H9 (cell line): ENCODE measurements at regions not wholly inside any gene's neighbourhood (a gene's known extent, or its start where the extent isn't known, plus 50 kb on each side); places are given as distances from the start of the nearest gene placed in this dataset.

ENCODE experiments used
- DNase-seq: peaks from one replicate; pipeline ENCODE4 v3.0.0-alpha.2; 2017
- H2AFZ ChIP-seq: one replicate; pipeline ENCODE4 v1.6.1; 2013; ENCODE audit warnings: mild to moderate bottlenecking, low read length, control low read depth, moderate library complexity
- H2AK5ac ChIP-seq: 2 replicates; pipeline ENCODE4 v1.6.1; 2013; ENCODE audit warnings: low read length, control low read depth, mixed read lengths; ENCODE audit not compliant: insufficient read length
- H2BK120ac ChIP-seq: one replicate; pipeline ENCODE4 v1.6.1; 2013; ENCODE audit warnings: low read depth, mild to moderate bottlenecking, low read length, control low read depth, inconsistent platforms; ENCODE audit not compliant: poor library complexity, severe bottlenecking
- H2BK12ac ChIP-seq: 2 replicates; pipeline ENCODE4 v1.6.1; 2013; ENCODE audit warnings: low read length, control low read depth, mixed read lengths, low read depth; ENCODE audit not compliant: insufficient read length
- H2BK15ac ChIP-seq: 2 replicates; pipeline ENCODE4 v1.6.1; 2013; ENCODE audit warnings: low read depth, low read length, control low read depth
- H2BK20ac ChIP-seq: one replicate; pipeline ENCODE4 v1.6.1; 2013; ENCODE audit warnings: low read depth, mild to moderate bottlenecking, low read length, control low read depth, inconsistent platforms; ENCODE audit not compliant: poor library complexity, severe bottlenecking
- H2BK5ac ChIP-seq: 2 replicates; pipeline ENCODE4 v1.6.1; 2013; ENCODE audit warnings: low read length, control low read depth, mixed read lengths; ENCODE audit not compliant: insufficient read length
- H3K14ac ChIP-seq: 2 replicates; pipeline ENCODE4 v1.6.1; 2013; ENCODE audit warnings: low read length, control low read depth; ENCODE audit not compliant: insufficient read depth
- H3K18ac ChIP-seq: 2 replicates; pipeline ENCODE4 v1.6.1; 2013; ENCODE audit warnings: low read depth, mild to moderate bottlenecking, mixed read lengths, low read length, control low read depth; ENCODE audit not compliant: insufficient read length
- H3K23ac ChIP-seq: 2 replicates; pipeline ENCODE4 v1.6.1; 2013; ENCODE audit warnings: low read length, control low read depth, mixed read lengths, low read depth; ENCODE audit not compliant: insufficient read length
- H3K23me2 ChIP-seq: 2 replicates; pipeline ENCODE4 v1.6.1; 2013; ENCODE audit warnings: low read depth, mild to moderate bottlenecking, mixed read lengths, low read length, control low read depth; ENCODE audit not compliant: insufficient read length, poor library complexity, severe bottlenecking
- H3K27ac ChIP-seq: 2 replicates; pipeline ENCODE4 v1.5.1; 2013; ENCODE audit warnings: low read length, control low read depth, mixed read lengths, low read depth; ENCODE audit not compliant: insufficient read length
- H3K27me3 ChIP-seq: 2 replicates; pipeline ENCODE4 v1.6.1; 2013; ENCODE audit warnings: low read length, control low read depth, inconsistent platforms; ENCODE audit not compliant: insufficient read depth
- H3K4ac ChIP-seq: 2 replicates; pipeline ENCODE4 v1.6.1; 2013; ENCODE audit warnings: low read depth, mild to moderate bottlenecking, control low read depth, inconsistent platforms, low read length, moderate library complexity
- H3K4me1 ChIP-seq: 2 replicates; pipeline ENCODE4 v1.6.1; 2013; ENCODE audit warnings: low read length, control low read depth, inconsistent platforms; ENCODE audit not compliant: insufficient read depth
- H3K4me2 ChIP-seq: 2 replicates; pipeline ENCODE4 v1.6.1; 2013; ENCODE audit warnings: low read length, control low read depth, mixed read lengths; ENCODE audit not compliant: insufficient read length, insufficient read depth
- H3K56ac ChIP-seq: 2 replicates; pipeline ENCODE4 v1.6.1; 2013; ENCODE audit warnings: low read depth, mild to moderate bottlenecking, mixed read lengths, low read length, control low read depth; ENCODE audit not compliant: insufficient read length
- H3K79me1 ChIP-seq: 2 replicates; pipeline ENCODE4 v1.6.1; 2013; ENCODE audit warnings: low read depth, mild to moderate bottlenecking, moderate library complexity, low read length, control low read depth, inconsistent platforms; ENCODE audit not compliant: insufficient read depth, poor library complexity, severe bottlenecking
- H3K79me2 ChIP-seq: 2 replicates; pipeline ENCODE4 v1.6.1; 2013; ENCODE audit warnings: low read length, control low read depth, inconsistent platforms; ENCODE audit not compliant: insufficient read depth
- H3K9ac ChIP-seq: 2 replicates; pipeline ENCODE4 v1.6.1; 2013; ENCODE audit warnings: low read length, control low read depth, mixed read lengths; ENCODE audit not compliant: insufficient read length; ENCODE audit errors: extremely low read depth
- H3K9me3 ChIP-seq: one replicate; pipeline ENCODE4 v1.6.1; 2013; ENCODE audit warnings: low read depth, low read length, inconsistent platforms; ENCODE audit not compliant: control insufficient read depth
- H3T11ph ChIP-seq: one replicate; pipeline ENCODE4 v1.6.1; 2013; ENCODE audit warnings: mild to moderate bottlenecking, low read length, control low read depth, inconsistent platforms
- H4K20me1 ChIP-seq: one replicate; pipeline ENCODE4 v1.6.1; 2013; ENCODE audit not compliant: control insufficient read depth, insufficient read length, insufficient read depth
- H4K5ac ChIP-seq: 2 replicates; pipeline ENCODE4 v1.6.1; 2013; ENCODE audit warnings: low read depth, mild to moderate bottlenecking, mixed read lengths, low read length, control low read depth; ENCODE audit not compliant: insufficient read length
- H4K8ac ChIP-seq: replicated peaks from 2 replicates; pipeline ENCODE4 v1.6.1; 2013; ENCODE audit warnings: low read length, control low read depth, mixed read lengths, low read depth; ENCODE audit not compliant: insufficient read length
- H4K91ac ChIP-seq: 2 replicates; pipeline ENCODE4 v1.6.1; 2013; ENCODE audit warnings: low read depth, mild to moderate bottlenecking, moderate library complexity, mixed read lengths, low read length, control low read depth; ENCODE audit not compliant: insufficient read length
- H3K27ac Mint-ChIP-seq, 3 experiments: 2 replicates in 2 of 3; 3 replicates in 1 of 3; pipeline ENCODE4 v1.8.0; 2020 to 2021; ENCODE audit warnings: mixed read lengths in 3 of 3, mild to moderate bottlenecking in 1 of 3, moderate library complexity in 1 of 3
- H3K27me3 Mint-ChIP-seq: 2 replicates; pipeline ENCODE4 v1.8.0; 2021; ENCODE audit warnings: low read depth, mild to moderate bottlenecking, moderate library complexity, mixed read lengths
- H3K36me3 Mint-ChIP-seq, 3 experiments: 2 replicates in 2 of 3; 3 replicates in 1 of 3; pipeline ENCODE4 v1.8.0; 2020 to 2021; ENCODE audit warnings: low read depth in 3 of 3, mixed read lengths in 3 of 3; ENCODE audit not compliant: insufficient read depth in 1 of 3
- H3K4me1 Mint-ChIP-seq, 2 experiments: 2 replicates each; pipeline ENCODE4 v1.8.0; 2020; ENCODE audit warnings: mixed read lengths in 2 of 2
- H3K4me3 Mint-ChIP-seq, 2 experiments: 2 replicates in 1 of 2; 3 replicates in 1 of 2; pipeline ENCODE4 v1.8.0; 2020 to 2021; ENCODE audit warnings: mild to moderate bottlenecking in 2 of 2, mixed read lengths in 2 of 2, moderate library complexity in 1 of 2
- H3K9me3 Mint-ChIP-seq, 2 experiments: 2 replicates in 1 of 2; 3 replicates in 1 of 2; pipeline ENCODE4 v1.8.0; 2020; ENCODE audit warnings: mild to moderate bottlenecking in 2 of 2, mixed read lengths in 2 of 2, moderate library complexity in 1 of 2
- WGBS: extraction: QIAGEN DNeasy Blood & Tissue Kit; methylation state at CpG from one replicate; pipeline ENCODE4 v1.1.7; 2013; ENCODE audit warnings: missing lambda C conversion rate, low lambda C conversion rate, mixed read lengths; ENCODE audit not compliant: insufficient read length; ENCODE audit errors: extremely low coverage; 5-methylcytosine and 5-hydroxymethylcytosine counted together
- TF ChIP-seq, protein P1 (sequence below): fragments of 200-600 bp; sonication (generic); conservative IDR thresholded peaks from 3 replicates; pipeline ENCODE4 v1.8.0; 2021; ENCODE audit warnings: antibody characterized with exemption, mild to moderate bottlenecking

DNA sequence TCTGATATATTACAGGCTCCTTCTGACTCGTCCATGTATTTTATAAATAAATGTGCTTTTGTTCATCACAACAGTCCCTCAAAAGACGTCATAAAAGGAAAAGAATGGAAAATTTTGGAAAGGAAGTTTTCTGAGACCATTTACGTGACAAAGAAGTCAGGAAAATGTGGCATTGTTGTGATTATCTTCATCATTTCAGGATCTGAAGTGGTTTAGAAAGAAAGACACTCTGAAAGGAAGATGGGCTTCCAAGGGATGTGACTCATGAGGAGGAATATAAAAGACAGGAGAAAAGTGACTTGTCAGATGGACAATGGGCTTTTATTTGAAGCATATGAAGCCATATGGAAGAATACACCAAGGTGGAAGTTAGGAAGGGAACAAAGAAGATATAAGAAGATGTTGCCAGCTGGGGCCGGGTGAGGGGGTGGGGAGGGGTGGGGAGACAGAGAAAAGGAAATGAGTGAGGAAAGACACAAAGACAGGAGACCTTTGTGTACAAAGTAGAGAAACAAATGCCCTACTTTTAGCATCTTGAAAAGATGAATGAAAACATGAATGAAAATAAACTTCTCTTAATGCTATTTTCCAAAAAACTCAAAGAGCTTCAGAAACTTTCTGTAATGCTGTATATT is 190.3 kb upstream of the PREP start:
- Histone ChIP-seq H2BK5ac (no peak overlapping the region), H4K5ac (no peak overlapping the region), H3K27ac (no peak overlapping the region), H3K79me1 (no peaks in the 10 kb centered on the region), H2BK120ac (no peak overlapping the region), H2BK20ac (no peak overlapping the region), H3K18ac (no peak overlapping the region), H2AFZ (no peak overlapping the region), H4K91ac (no peak overlapping the region), H2AK5ac (no peak overlapping the region), H3K27me3 (no peaks in the 10 kb centered on the region), H4K8ac (no peak overlapping the region), H3K4ac (no peak overlapping the region), H3K23me2 (no peaks in the 10 kb centered on the region), H4K20me1 (no peaks in the 10 kb centered on the region), H3K79me2 (no peaks in the 10 kb centered on the region), H2BK12ac (no peak overlapping the region), H3K9me3 (no peaks in the 10 kb centered on the region), H2BK15ac (no peak overlapping the region), H3K23ac (no peak overlapping the region), H3K14ac (no peak overlapping the region), H3K4me1 (peaks cover 3% of the 10 kb centered on the region; the same call in 1 of the 2 replicates), H3K9ac (no peak overlapping the region), H3K56ac (no peak overlapping the region), H3K4me2 (no peak overlapping the region), H3T11ph (no peak overlapping the region)
- H3K9me3 Mint-ChIP-seq: no peaks in the 10 kb centered on the region
- no peak overlapping the region for H3K4me3 Mint-ChIP-seq
- H3K27ac Mint-ChIP-seq: no peak overlapping the region
- TF ChIP-seq, protein P1, sequence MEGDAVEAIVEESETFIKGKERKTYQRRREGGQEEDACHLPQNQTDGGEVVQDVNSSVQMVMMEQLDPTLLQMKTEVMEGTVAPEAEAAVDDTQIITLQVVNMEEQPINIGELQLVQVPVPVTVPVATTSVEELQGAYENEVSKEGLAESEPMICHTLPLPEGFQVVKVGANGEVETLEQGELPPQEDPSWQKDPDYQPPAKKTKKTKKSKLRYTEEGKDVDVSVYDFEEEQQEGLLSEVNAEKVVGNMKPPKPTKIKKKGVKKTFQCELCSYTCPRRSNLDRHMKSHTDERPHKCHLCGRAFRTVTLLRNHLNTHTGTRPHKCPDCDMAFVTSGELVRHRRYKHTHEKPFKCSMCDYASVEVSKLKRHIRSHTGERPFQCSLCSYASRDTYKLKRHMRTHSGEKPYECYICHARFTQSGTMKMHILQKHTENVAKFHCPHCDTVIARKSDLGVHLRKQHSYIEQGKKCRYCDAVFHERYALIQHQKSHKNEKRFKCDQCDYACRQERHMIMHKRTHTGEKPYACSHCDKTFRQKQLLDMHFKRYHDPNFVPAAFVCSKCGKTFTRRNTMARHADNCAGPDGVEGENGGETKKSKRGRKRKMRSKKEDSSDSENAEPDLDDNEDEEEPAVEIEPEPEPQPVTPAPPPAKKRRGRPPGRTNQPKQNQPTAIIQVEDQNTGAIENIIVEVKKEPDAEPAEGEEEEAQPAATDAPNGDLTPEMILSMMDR: no peak
- peaks cover 12 to 25% of the 10 kb centered on the region in 2 experiments for H3K4me1 Mint-ChIP-seq
- no CpG with 5 or more reads among the region's 4 CpGs for WGBS
- no peaks in the 10 kb centered on the region for H3K27me3 Mint-ChIP-seq
- no peaks in the 10 kb centered on the region for H3K36me3 Mint-ChIP-seq
- DNase-seq: no peak
